Upper lobe of left lung (tissue), 4 donors: ENCODE measurements at regions not wholly inside any gene's neighbourhood (a gene's known extent, or its start where the extent isn't known, plus 50 kb on each side); places are given as distances from the start of the nearest gene placed in this dataset.
A peak's percentile ranks its signal among the peaks of the same experiment; 100 is the strongest.

Source experiments
- POLR2AphosphoS5 ChIP-seq, 2 donors: sonication (generic); formaldehyde crosslinking; IDR thresholded peaks; one replicate each; pipeline ENCODE4 v1.5.1; 2017; ENCODE audit warnings: antibody characterized with exemption in 2 of 2
- TF ChIP-seq, protein P1 (sequence below), 6 experiments: fragments of 450-650 bp in 4 of 6; fragments of 200-600 bp in 2 of 6; sonication (generic) in 2 of 6; IDR thresholded peaks; one replicate each; pipeline ENCODE4 v1.5.1; 2016 to 2019; ENCODE audit warnings: antibody characterized with exemption in 6 of 6

DNA sequence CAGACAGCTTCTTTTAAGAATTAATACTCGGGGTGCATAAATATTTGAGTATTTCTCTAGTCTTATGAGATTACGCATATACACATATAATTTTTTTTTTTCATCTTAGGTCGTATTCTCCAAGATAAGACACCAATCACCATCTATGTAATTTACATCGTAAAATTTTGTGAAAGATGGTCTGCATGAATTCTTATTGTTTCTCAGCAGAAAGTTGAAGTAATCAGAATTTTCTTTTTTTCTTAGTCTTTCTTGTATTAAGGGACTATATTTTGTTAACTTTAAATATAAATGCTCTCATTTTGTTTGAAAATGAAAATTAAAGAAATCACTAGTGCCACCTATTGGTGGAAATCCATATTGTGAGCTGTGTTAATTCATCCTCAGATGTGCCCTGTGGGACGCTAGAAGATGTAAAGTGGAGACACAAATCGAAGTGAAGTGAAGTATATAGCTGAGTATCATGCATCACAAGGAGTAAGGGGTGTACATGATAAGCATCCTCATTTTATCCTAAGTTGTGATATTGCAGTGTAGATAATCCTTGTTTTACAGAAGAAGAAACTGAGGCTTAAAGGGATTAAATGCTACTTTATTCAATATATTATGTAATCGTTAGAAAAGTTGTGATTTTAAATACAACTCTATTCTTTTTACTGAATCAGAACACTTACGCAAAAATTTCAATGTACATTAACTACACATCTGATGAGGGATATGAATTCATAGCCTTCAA, 2084.3 kb downstream of the LRRC4C start:
- TF ChIP-seq, protein P1, sequence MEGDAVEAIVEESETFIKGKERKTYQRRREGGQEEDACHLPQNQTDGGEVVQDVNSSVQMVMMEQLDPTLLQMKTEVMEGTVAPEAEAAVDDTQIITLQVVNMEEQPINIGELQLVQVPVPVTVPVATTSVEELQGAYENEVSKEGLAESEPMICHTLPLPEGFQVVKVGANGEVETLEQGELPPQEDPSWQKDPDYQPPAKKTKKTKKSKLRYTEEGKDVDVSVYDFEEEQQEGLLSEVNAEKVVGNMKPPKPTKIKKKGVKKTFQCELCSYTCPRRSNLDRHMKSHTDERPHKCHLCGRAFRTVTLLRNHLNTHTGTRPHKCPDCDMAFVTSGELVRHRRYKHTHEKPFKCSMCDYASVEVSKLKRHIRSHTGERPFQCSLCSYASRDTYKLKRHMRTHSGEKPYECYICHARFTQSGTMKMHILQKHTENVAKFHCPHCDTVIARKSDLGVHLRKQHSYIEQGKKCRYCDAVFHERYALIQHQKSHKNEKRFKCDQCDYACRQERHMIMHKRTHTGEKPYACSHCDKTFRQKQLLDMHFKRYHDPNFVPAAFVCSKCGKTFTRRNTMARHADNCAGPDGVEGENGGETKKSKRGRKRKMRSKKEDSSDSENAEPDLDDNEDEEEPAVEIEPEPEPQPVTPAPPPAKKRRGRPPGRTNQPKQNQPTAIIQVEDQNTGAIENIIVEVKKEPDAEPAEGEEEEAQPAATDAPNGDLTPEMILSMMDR (IDR thresholded peaks at IDR 0.05): peak in 5 of 6 experiments; percentile 14 to 46 (median 37)
- TF ChIP-seq POLR2AphosphoS5 (IDR thresholded peaks at IDR 0.05): no peak
